ENCODE measurements at regions not wholly inside any gene's neighbourhood (a gene's known extent, or its start where the extent isn't known, plus 50 kb on each side); places are given as distances from the start of the nearest gene placed in this dataset.

- Histone ChIP-seq H3K4me3 (no peak overlapping the region), H3K36me3 (no peaks in the 10 kb centered on the region), H3K4me1 (no peaks in the 10 kb centered on the region), H3K9me3 (no peaks in the 10 kb centered on the region), H3K27ac (no peak overlapping the region), H3K27me3 (no peaks in the 10 kb centered on the region)
- in situ Hi-C loops (cut with MboI; ENCODE audit: low sequenced_read_pairs in 4 of 4) (no loop called here), intact Hi-C loops (cut with DNase I; ENCODE audit: low total_unique reads) (no loop called here)
- DNase-seq (no peak), ATAC-seq (no peak)
- TF ChIP-seq, protein P1, sequence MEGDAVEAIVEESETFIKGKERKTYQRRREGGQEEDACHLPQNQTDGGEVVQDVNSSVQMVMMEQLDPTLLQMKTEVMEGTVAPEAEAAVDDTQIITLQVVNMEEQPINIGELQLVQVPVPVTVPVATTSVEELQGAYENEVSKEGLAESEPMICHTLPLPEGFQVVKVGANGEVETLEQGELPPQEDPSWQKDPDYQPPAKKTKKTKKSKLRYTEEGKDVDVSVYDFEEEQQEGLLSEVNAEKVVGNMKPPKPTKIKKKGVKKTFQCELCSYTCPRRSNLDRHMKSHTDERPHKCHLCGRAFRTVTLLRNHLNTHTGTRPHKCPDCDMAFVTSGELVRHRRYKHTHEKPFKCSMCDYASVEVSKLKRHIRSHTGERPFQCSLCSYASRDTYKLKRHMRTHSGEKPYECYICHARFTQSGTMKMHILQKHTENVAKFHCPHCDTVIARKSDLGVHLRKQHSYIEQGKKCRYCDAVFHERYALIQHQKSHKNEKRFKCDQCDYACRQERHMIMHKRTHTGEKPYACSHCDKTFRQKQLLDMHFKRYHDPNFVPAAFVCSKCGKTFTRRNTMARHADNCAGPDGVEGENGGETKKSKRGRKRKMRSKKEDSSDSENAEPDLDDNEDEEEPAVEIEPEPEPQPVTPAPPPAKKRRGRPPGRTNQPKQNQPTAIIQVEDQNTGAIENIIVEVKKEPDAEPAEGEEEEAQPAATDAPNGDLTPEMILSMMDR (IDR thresholded peaks at IDR 0.05 in 4 of 5, conservative IDR thresholded peaks at IDR 0.05 in 1 of 5): no peak
- no peak for TF ChIP-seq POLR2A (IDR thresholded peaks at IDR 0.05)
Measured at GRCh38 chr11:42012271-42012670, 552.8 kb upstream of the LRRC4C start.

- ATAC-seq: no peak
- Histone ChIP-seq H3K27me3 (no peaks in the 10 kb centered on the region), H3K4me3 (no peak overlapping the region), H3K9me3 (no peaks in the 10 kb centered on the region), H3K4me1 (no peaks in the 10 kb centered on the region), H3K36me3 (no peaks in the 10 kb centered on the region), H3K27ac (no peak overlapping the region)
- DNase-seq: no peak
- in situ Hi-C loops (cut with MboI; ENCODE audit: low sequenced_read_pairs in 4 of 4) (no loop called here), intact Hi-C loops (cut with DNase I; ENCODE audit: low total_unique reads) (no loop called here)
- no peak for TF ChIP-seq POLR2A (IDR thresholded peaks at IDR 0.05)
- TF ChIP-seq, protein P1 (IDR thresholded peaks at IDR 0.05 in 4 of 5, conservative IDR thresholded peaks at IDR 0.05 in 1 of 5): no peak
Measured at GRCh38 chr11:42013656-42014201, 554.3 kb upstream of the LRRC4C start.

GRCh38 chr11:42021911-42022310 is 562.5 kb upstream of the LRRC4C start:
- Histone ChIP-seq H3K4me1 (no peaks in the 10 kb centered on the region), H3K4me3 (no peak overlapping the region), H3K27me3 (no peaks in the 10 kb centered on the region), H3K27ac (no peak overlapping the region), H3K9me3 (no peaks in the 10 kb centered on the region), H3K36me3 (no peaks in the 10 kb centered on the region)
- ATAC-seq (no peak), DNase-seq (no peak)
- TF ChIP-seq, protein P1 (IDR thresholded peaks at IDR 0.05 in 4 of 5, conservative IDR thresholded peaks at IDR 0.05 in 1 of 5): no peak
- TF ChIP-seq POLR2A (IDR thresholded peaks at IDR 0.05): no peak
- in situ Hi-C loops (cut with MboI; ENCODE audit: low sequenced_read_pairs in 4 of 4) (no loop called here), intact Hi-C loops (cut with DNase I; ENCODE audit: low total_unique reads) (no loop called here)

DNA sequence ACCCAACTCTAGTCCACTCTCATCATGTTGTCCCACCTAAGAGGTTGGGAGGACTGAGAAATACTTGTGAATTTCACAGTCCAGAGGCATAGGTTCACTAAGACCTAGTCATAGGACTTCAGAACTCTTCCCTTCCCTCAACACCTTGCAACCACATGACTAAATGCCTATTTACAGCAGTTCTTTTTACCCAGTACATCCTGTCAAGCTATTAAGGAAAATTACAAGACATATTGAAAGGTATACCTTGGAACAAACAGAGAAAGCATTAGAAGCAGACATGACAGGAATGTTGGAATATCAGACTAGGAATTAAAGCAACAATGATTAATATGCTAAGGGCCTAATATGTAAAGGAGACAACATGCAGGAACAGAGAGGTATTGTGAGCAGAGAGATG is 563.8 kb upstream of the LRRC4C start:
- Histone ChIP-seq H3K27me3 (no peaks in the 10 kb centered on the region), H3K4me3 (no peak overlapping the region), H3K4me1 (no peaks in the 10 kb centered on the region), H3K9me3 (no peaks in the 10 kb centered on the region), H3K27ac (no peak overlapping the region), H3K36me3 (no peaks in the 10 kb centered on the region)
- ATAC-seq (no peak), DNase-seq (no peak)
- no peak for TF ChIP-seq POLR2A (IDR thresholded peaks at IDR 0.05)
- TF ChIP-seq, protein P1 (IDR thresholded peaks at IDR 0.05 in 4 of 5, conservative IDR thresholded peaks at IDR 0.05 in 1 of 5): no peak
- in situ Hi-C loops (cut with MboI; ENCODE audit: low sequenced_read_pairs in 4 of 4) (no loop called here), intact Hi-C loops (cut with DNase I; ENCODE audit: low total_unique reads) (no loop called here)
